ENCODE measurements at regions not wholly inside any gene's neighbourhood (a gene's known extent, or its start where the extent isn't known, plus 50 kb on each side); places are given as distances from the start of the nearest gene placed in this dataset.

DNA sequence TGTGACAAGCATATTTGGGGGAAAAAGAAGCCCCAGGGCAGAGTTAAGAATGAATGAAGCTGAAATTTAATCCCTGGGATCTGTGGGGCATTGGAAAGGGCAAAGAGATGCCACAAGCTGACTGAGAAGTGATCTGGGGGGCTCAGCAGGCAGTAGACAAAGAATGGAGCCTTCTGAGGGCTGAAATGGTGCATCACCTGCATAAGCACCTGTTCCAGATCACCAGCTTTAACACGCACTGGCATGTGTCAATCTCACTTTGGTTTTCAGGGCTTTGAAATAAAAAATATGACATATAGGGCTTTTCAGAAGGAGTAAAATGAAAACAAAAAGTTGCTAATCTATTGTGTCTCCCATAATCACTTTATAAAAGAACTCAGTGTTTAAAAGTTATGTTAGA is 210.8 kb upstream of the ARHGEF26 start:
- H3K4me3 ChIP-seq (ENCODE audit: low read depth, low read length, poor library complexity, severe bottlenecking) = no peak overlapping the region
- H3K4me1 ChIP-seq (ENCODE audit: insufficient read depth, low read length, poor library complexity, severe bottlenecking) = no peaks in the 10 kb centered on the region
- ChIA-PET CTCF (no interaction called here), POLR2A (ENCODE audit: low non-redundant PET) (no interaction called here)
- no peaks in the 10 kb centered on the region for H3K9me3 ChIP-seq (ENCODE audit: low read depth, low read length, poor library complexity, severe bottlenecking)
- no TSS peak for BruUV-seq (replicated peaks)
- no peaks in the 10 kb centered on the region for H3K27me3 ChIP-seq (replicated peaks; ENCODE audit: insufficient read depth, low read depth, low read length, poor library complexity)
- TF ChIP-seq, protein P1, sequence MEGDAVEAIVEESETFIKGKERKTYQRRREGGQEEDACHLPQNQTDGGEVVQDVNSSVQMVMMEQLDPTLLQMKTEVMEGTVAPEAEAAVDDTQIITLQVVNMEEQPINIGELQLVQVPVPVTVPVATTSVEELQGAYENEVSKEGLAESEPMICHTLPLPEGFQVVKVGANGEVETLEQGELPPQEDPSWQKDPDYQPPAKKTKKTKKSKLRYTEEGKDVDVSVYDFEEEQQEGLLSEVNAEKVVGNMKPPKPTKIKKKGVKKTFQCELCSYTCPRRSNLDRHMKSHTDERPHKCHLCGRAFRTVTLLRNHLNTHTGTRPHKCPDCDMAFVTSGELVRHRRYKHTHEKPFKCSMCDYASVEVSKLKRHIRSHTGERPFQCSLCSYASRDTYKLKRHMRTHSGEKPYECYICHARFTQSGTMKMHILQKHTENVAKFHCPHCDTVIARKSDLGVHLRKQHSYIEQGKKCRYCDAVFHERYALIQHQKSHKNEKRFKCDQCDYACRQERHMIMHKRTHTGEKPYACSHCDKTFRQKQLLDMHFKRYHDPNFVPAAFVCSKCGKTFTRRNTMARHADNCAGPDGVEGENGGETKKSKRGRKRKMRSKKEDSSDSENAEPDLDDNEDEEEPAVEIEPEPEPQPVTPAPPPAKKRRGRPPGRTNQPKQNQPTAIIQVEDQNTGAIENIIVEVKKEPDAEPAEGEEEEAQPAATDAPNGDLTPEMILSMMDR (conservative IDR thresholded peaks at IDR 0.05; ENCODE audit: low read depth, low read length) = no peak
- no peak for TF ChIP-seq EZH2 (IDR thresholded peaks at IDR 0.05; ENCODE audit: borderline replicate concordance, low read depth, low read length, poor library complexity, severe bottlenecking)
- DNase-seq (ENCODE audit: low spot score) = no peak
- H3K27ac ChIP-seq (ENCODE audit: low read depth, low read length, poor library complexity, severe bottlenecking) = no peak overlapping the region
- no peaks in the 10 kb centered on the region for H3K36me3 ChIP-seq (ENCODE audit: insufficient read depth, low read length, poor library complexity, severe bottlenecking)
- intact Hi-C loops (cut with micrococcal nuclease; ENCODE audit: unreplicated experiment) = no loop called here

DNA sequence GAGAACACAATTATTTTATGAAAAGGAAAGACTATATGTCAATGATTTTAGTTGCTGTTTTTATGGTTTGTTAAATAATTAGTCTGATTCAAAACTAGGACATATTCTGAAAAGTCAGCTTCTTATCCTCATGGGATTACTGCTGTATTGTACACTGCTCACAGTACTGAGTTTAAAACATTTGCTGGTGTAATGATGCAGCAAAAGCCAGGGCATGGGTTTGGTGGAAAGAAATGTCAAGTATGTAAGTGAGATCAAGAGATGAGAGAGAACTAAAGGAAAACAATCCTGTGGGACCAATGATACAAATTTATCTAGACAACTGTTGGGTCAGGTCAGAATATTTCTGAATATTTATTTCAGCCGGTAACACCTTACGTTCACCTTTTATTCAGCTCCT is 210.1 kb upstream of the ARHGEF26 start:
- BruUV-seq (replicated peaks) = no TSS peak
- ChIA-PET POLR2A (ENCODE audit: low non-redundant PET) (no interaction called here), CTCF (no interaction called here)
- H3K4me3 ChIP-seq (ENCODE audit: low read depth, low read length, poor library complexity, severe bottlenecking) = no peak overlapping the region
- no peaks in the 10 kb centered on the region for H3K4me1 ChIP-seq (ENCODE audit: insufficient read depth, low read length, poor library complexity, severe bottlenecking)
- no peak for DNase-seq (ENCODE audit: low spot score)
- intact Hi-C loops (cut with micrococcal nuclease; ENCODE audit: unreplicated experiment) = no loop called here
- no peaks in the 10 kb centered on the region for H3K9me3 ChIP-seq (ENCODE audit: low read depth, low read length, poor library complexity, severe bottlenecking)
- H3K27ac ChIP-seq (ENCODE audit: low read depth, low read length, poor library complexity, severe bottlenecking) = no peak overlapping the region
- TF ChIP-seq EZH2 (IDR thresholded peaks at IDR 0.05; ENCODE audit: borderline replicate concordance, low read depth, low read length, poor library complexity, severe bottlenecking) = no peak
- TF ChIP-seq, protein P1 (conservative IDR thresholded peaks at IDR 0.05; ENCODE audit: low read depth, low read length) = no peak
- H3K36me3 ChIP-seq (ENCODE audit: insufficient read depth, low read length, poor library complexity, severe bottlenecking) = no peaks in the 10 kb centered on the region
- no peaks in the 10 kb centered on the region for H3K27me3 ChIP-seq (replicated peaks; ENCODE audit: insufficient read depth, low read depth, low read length, poor library complexity)

DNA sequence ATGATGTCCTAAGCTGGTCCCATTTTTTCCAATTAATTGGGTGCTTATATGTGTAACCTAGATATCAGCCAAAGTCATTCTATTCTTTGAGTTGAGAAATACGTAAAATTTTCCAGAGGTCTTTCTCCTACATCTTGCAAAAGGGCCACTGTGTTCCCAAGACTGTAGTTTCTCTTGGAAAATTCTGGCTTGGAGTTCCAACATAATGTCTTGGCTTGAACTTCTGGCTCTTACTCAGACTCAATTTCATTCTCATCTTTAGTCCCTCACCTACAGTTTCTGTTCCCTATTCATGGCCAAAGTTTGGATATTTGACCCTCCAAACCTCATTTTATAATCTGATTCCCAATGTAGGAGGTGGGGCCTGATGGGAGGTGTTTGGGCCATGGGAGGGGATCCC is 201.4 kb upstream of the ARHGEF26 start:
- no TSS peak for BruUV-seq (replicated peaks)
- Histone ChIP-seq H3K27me3 (replicated peaks; ENCODE audit: insufficient read depth, low read depth, low read length, poor library complexity) (no peaks in the 10 kb centered on the region), H3K9me3 (ENCODE audit: low read depth, low read length, poor library complexity, severe bottlenecking) (no peaks in the 10 kb centered on the region), H3K27ac (ENCODE audit: low read depth, low read length, poor library complexity, severe bottlenecking) (no peak overlapping the region), H3K4me1 (ENCODE audit: insufficient read depth, low read length, poor library complexity, severe bottlenecking) (no peaks in the 10 kb centered on the region), H3K4me3 (ENCODE audit: low read depth, low read length, poor library complexity, severe bottlenecking) (no peak overlapping the region), H3K36me3 (ENCODE audit: insufficient read depth, low read length, poor library complexity, severe bottlenecking) (no peaks in the 10 kb centered on the region)
- TF ChIP-seq, protein P1 (conservative IDR thresholded peaks at IDR 0.05; ENCODE audit: low read depth, low read length) = no peak
- TF ChIP-seq EZH2 (IDR thresholded peaks at IDR 0.05; ENCODE audit: borderline replicate concordance, low read depth, low read length, poor library complexity, severe bottlenecking) = no peak
- intact Hi-C loops (cut with micrococcal nuclease; ENCODE audit: unreplicated experiment) = loop anchor here (10.0 kb wide), 2 partner anchors 135 to 225 kb away; no protein-coding TSS in a partner anchor
- CTCF ChIA-PET = no interaction called here
- POLR2A ChIA-PET (ENCODE audit: low non-redundant PET) = no interaction called here
- DNase-seq (ENCODE audit: low spot score) = no peak
